Gastroesophageal sphincter (tissue), 4 donors: ENCODE measurements at regions not wholly inside any gene's neighbourhood (a gene's known extent, or its start where the extent isn't known, plus 50 kb on each side); places are given as distances from the start of the nearest gene placed in this dataset.
A peak's percentile ranks its signal among the peaks of the same experiment; 100 is the strongest.

Source experiments
- ATAC-seq: fragments of 150-250 bp; one replicate; pipeline ENCODE4 v1.9.1; 2016; ENCODE audit warnings: mild to moderate bottlenecking, moderate library complexity
- H3K27ac ChIP-seq, 4 donors: fragments of 200-600 bp; sonication (generic) in 3 of 4; 1 replicate in 3 of 4; 2 replicates in 1 of 4; pipeline ENCODE4 v1.5.1; 2016 to 2019
- H3K27me3 ChIP-seq: fragments of 200-600 bp; sonication (generic); one replicate; pipeline ENCODE4 v1.5.1; 2019
- H3K36me3 ChIP-seq, 2 donors: fragments of 200-600 bp; sonication (generic); one replicate each; pipeline ENCODE4 v1.5.1; 2019; ENCODE audit warnings: control low read depth in 1 of 2
- H3K4me1 ChIP-seq, 3 donors: fragments of 200-600 bp; sonication (generic); 1 replicate in 2 of 3; 2 replicates in 1 of 3; pipeline ENCODE4 v1.5.1; 2016 to 2019; ENCODE audit warnings: control low read depth in 2 of 3
- H3K4me3 ChIP-seq, 2 donors: fragments of 200-600 bp; sonication (generic); one replicate each; pipeline ENCODE4 v1.5.1; 2019; ENCODE audit warnings: mild to moderate bottlenecking in 1 of 2, moderate library complexity in 1 of 2
- H3K9me3 ChIP-seq, 3 donors: fragments of 200-600 bp; sonication (generic); one replicate each; pipeline ENCODE4 v1.5.1; 2017 to 2019; ENCODE audit warnings: control low read depth in 2 of 3
- EP300 ChIP-seq: sonication (generic); formaldehyde crosslinking; IDR thresholded peaks from one replicate; pipeline ENCODE4 v1.6.1; 2017; ENCODE audit warnings: antibody characterized with exemption, mild to moderate bottlenecking
- POLR2A ChIP-seq, 2 donors: fragments of 450-650 bp; IDR thresholded peaks; one replicate each; pipeline ENCODE4 v1.6.1; 2017; ENCODE audit warnings: antibody characterized with exemption in 2 of 2, mild to moderate bottlenecking in 2 of 2, moderate library complexity in 1 of 2
- POLR2AphosphoS5 ChIP-seq: sonication (generic); formaldehyde crosslinking; IDR thresholded peaks from one replicate; pipeline ENCODE4 v1.6.1; 2017; ENCODE audit warnings: antibody characterized with exemption
- WGBS, 2 donors: methylation state at CpG; one replicate each; pipeline ENCODE4 v1.1.5; 2018; ENCODE audit warnings: low coverage in 1 of 2; 5-methylcytosine and 5-hydroxymethylcytosine counted together
- TF ChIP-seq, protein P1 (sequence below), 4 experiments: fragments of 200-600 bp in 2 of 4; fragments of 450-650 bp in 2 of 4; sonication (generic) in 1 of 4; IDR thresholded peaks; one replicate each; pipeline ENCODE4 v1.5.1; 2017 to 2019; ENCODE audit warnings: antibody characterized with exemption in 4 of 4, mild to moderate bottlenecking in 2 of 4, moderate library complexity in 2 of 4

DNA sequence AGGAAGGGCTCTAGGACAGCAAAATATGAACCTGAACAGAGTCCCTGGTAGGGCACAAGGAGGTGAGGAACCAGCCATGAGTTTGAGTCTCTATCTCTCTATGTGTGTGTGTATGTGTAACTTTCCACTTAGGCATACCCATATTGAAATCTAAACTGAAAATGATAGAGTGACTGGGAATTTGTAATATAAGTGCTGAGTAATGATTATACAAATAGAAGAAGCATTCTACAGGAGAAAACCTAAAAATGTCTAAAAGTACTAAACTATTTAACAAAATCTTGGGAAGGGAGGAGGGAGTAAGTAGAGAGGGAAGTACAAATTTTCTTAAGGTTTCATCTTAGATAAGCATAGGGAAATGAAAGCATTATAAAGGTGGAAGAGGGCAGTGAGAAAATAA lies 97.1 kb upstream of the ZC3H12C start:
- H3K4me3 ChIP-seq, result no peak overlapping the region
- H3K36me3 ChIP-seq, result no peaks in the 10 kb centered on the region
- peaks cover 0 to 28% (median 17%) of the 10 kb centered on the region in 3 donors for H3K4me1 ChIP-seq
- H3K9me3 ChIP-seq, result no peaks in the 10 kb centered on the region
- TF ChIP-seq EP300, result no peak
- TF ChIP-seq, protein P1, sequence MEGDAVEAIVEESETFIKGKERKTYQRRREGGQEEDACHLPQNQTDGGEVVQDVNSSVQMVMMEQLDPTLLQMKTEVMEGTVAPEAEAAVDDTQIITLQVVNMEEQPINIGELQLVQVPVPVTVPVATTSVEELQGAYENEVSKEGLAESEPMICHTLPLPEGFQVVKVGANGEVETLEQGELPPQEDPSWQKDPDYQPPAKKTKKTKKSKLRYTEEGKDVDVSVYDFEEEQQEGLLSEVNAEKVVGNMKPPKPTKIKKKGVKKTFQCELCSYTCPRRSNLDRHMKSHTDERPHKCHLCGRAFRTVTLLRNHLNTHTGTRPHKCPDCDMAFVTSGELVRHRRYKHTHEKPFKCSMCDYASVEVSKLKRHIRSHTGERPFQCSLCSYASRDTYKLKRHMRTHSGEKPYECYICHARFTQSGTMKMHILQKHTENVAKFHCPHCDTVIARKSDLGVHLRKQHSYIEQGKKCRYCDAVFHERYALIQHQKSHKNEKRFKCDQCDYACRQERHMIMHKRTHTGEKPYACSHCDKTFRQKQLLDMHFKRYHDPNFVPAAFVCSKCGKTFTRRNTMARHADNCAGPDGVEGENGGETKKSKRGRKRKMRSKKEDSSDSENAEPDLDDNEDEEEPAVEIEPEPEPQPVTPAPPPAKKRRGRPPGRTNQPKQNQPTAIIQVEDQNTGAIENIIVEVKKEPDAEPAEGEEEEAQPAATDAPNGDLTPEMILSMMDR (IDR thresholded peaks at IDR 0.05), result no peak
- TF ChIP-seq POLR2AphosphoS5, result no peak
- TF ChIP-seq POLR2A (IDR thresholded peaks at IDR 0.05), result no peak
- H3K27ac ChIP-seq, result no peak overlapping the region
- H3K27me3 ChIP-seq, result no peaks in the 10 kb centered on the region
- ATAC-seq, result no peak

DNA sequence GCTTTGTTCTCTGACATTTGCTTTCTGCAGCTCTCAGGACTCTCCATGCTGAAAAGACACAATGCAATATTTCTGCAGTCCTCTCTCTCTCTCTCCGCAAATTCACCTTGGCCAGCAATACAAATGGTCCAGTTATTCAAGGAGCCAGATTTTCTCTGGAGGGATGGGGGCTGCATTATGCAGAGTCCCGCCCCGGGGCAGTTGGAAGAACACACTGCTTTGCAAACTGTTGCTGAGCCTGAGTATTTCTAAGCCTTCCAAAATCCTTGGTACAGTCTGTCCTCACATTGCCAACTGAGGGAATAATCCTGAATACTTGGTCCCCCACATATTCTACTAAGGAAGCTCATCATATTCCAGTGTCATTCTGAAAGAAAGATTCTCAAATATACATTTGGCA lies 94.3 kb upstream of the ZC3H12C start:
- no peak for ATAC-seq
- TF ChIP-seq, protein P1 (IDR thresholded peaks at IDR 0.05), result no peak
- TF ChIP-seq EP300, result no peak
- TF ChIP-seq POLR2A (IDR thresholded peaks at IDR 0.05), result no peak
- no peak for TF ChIP-seq POLR2AphosphoS5

DNA sequence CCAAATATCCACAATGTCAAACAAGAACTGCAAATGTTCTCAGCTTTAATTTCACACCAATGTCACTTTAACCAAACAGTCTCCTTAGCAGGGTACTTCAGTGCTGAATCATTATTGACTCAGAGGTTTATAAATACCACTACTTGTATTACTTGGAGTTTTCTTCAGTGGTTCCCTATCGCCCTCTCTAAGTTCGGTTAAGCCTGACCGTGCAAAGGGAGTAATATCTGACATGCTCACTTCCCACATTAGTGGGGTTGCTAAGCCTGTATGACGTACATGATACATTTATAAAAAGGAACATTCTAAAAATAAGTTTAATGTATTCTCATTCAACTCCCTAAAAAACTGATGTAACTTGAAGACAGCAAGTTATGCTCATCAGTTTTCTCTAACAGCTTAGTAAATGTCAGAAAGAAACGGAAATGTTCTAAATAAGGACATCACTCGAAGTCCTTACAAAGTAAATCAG lies 93.1 kb upstream of the ZC3H12C start:
- Histone ChIP-seq H3K9me3 (no peaks in the 10 kb centered on the region), H3K27ac (peak overlapping the region; percentile 72 to 75 (median 74)), H3K27me3 (no peaks in the 10 kb centered on the region), H3K4me1 (peaks cover 0 to 38% (median 17%) of the 10 kb centered on the region in 3 donors), H3K36me3 (no peaks in the 10 kb centered on the region), H3K4me3 (no peak overlapping the region)
- peak; percentile 91 for ATAC-seq
- WGBS, 2 donors, result 8 to 15% methylated on average over 6 of the region's 6 CpGs
- TF ChIP-seq POLR2AphosphoS5 (peak; percentile 96), EP300 (peak; percentile 69), POLR2A (IDR thresholded peaks at IDR 0.05) (no peak)

More for the DNA sequence above, 94.3 kb upstream of the ZC3H12C start:
- Histone ChIP-seq H3K36me3 (no peaks in the 10 kb centered on the region), H3K4me1 (peaks cover 0 to 38% (median 17%) of the 10 kb centered on the region in 3 donors), H3K4me3 (no peak overlapping the region), H3K27me3 (no peaks in the 10 kb centered on the region), H3K9me3 (no peaks in the 10 kb centered on the region), H3K27ac (peak overlapping the region in 3 of 4 donors; percentile 74 to 75 (median 74))
- WGBS, 2 donors, result 75% methylated on average over 3 of the region's 3 CpGs; no CpG with 5 or more reads in 1 of the 2 donors

DNA sequence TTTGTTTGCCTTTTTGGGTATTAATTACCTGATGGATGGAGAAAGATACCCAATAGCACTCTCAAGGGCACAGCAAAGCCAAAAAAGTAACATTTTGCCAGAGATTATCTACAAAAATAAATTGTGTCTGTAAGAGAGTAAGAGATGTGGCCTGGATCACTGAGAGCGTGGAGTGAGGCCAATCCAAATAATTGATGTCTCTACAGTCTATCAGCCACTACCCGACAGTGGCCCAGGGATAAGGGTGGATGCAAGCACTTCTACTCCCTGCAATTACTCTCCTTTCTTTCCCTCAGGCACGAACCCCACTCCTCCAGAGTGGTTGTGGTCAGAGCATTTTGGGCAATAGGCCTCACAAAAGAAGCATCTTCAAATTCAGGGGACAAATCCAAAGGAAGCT lies 92.3 kb upstream of the ZC3H12C start:
- Histone ChIP-seq H3K27ac (peak overlapping the region; percentile 72 to 75 (median 74)), H3K36me3 (no peaks in the 10 kb centered on the region), H3K4me1 (peaks cover 0 to 38% (median 17%) of the 10 kb centered on the region in 3 donors), H3K9me3 (no peaks in the 10 kb centered on the region), H3K27me3 (no peaks in the 10 kb centered on the region), H3K4me3 (no peak overlapping the region)
- WGBS, 2 donors, result 17 to 49% methylated on average over 2 to 3 of the region's 3 CpGs
- ATAC-seq, result no peak
- TF ChIP-seq POLR2A (IDR thresholded peaks at IDR 0.05), result no peak
- TF ChIP-seq, protein P1 (IDR thresholded peaks at IDR 0.05), result no peak
- TF ChIP-seq POLR2AphosphoS5, result no peak
- no peak for TF ChIP-seq EP300

DNA sequence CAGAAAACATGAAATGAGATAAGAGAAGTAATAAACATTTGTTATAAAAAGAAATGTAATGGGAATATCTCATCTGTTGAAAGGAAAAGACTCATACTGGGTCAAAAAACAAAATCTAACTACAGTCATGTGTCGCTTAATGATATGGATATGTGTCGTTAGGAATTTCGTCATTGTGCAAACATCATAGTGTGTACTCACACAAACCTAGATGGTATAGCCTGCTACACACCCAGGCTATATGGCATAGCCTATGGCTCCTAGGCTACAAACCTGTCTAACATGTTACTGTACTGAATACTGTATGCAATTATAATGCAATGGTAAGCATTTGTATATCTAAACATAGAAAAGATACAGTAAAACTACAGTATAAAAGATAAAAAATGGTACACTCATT lies 89.8 kb upstream of the ZC3H12C start:
- whole genome bisulfite sequencing, 2 donors, result 92 to 93% methylated on average over 3 of the region's 3 CpGs

More for the DNA sequence above, 89.8 kb upstream of the ZC3H12C start:
- ATAC-seq, result no peak
- TF ChIP-seq EP300, result no peak
- TF ChIP-seq POLR2AphosphoS5, result no peak
- TF ChIP-seq, protein P1 (IDR thresholded peaks at IDR 0.05), result no peak
- TF ChIP-seq POLR2A (IDR thresholded peaks at IDR 0.05), result no peak
- no peak overlapping the region for H3K27ac ChIP-seq
- H3K36me3 ChIP-seq, result no peaks in the 10 kb centered on the region
- H3K4me3 ChIP-seq, result no peak overlapping the region
- H3K9me3 ChIP-seq, result no peaks in the 10 kb centered on the region
- peaks cover 0 to 32% (median 17%) of the 10 kb centered on the region in 3 donors for H3K4me1 ChIP-seq
- no peaks in the 10 kb centered on the region for H3K27me3 ChIP-seq
